Sciatic nerve (tissue), 2 donors: ENCODE measurements at regions not wholly inside any gene's neighbourhood (a gene's known extent, or its start where the extent isn't known, plus 50 kb on each side); places are given as distances from the start of the nearest gene placed in this dataset.
"Not testable (repeated sequence)": the region's sequence is repeated elsewhere in the genome, so short reads cannot be mapped to it uniquely, and the experiment has no call there.

ENCODE experiments used
- ATAC-seq: fragments of 200-7000 bp; cut with Tn5 transposase; one replicate; pipeline ENCODE4 v1.9.1; 2020; ENCODE audit warnings: mild to moderate bottlenecking, moderate library complexity
- DNase-seq: peaks from one replicate; pipeline ENCODE4 v3.0.0-alpha.2; 2020; ENCODE audit warnings: low spot score
- intact Hi-C: fragments of 100-400 bp; cut with DNase I; formaldehyde crosslinking; loops from one replicate; pipeline ENCODE4 v1.14.2; 2022
- donor health status: DM: no; HTN: no; CAD: no.
- donor health status: DM: no; HTN: no; CAD: no.

GRCh38 chr20:19129306-19129705 lies 83.1 kb upstream of the SLC24A3 start:
- intact Hi-C loops, result no loop called here
- no peak for DNase-seq

DNA sequence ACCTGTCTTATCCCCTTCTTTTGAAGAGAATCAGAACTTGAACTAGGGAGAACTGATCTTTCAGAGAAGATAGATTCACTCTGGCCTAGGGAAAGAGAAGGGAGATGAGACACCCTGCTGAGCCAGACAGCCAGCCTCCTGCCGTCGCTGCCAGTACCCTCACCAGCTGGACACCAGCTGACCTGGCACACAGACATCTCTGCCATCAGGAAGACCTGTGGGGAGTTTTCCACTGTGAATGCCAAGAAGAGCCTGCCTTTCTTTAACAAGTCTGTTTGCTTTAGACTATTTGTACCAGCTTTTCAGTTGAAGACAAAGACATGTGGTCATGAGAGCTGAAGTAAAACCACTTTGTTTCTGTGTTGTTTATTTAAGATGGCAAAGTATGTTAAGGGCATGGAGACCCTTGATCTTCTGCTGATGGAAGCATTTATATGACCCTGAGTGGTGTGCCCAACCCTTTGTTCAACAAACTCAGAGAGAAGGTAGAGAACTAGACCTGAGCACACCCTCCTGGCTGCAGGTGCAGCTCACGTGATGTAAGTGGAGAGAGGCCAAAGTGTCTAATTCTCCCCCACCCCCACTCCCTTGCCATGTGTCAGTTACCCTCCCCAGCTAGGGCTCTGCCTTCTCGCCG lies 82.3 kb upstream of the SLC24A3 start:
- intact Hi-C loops, result no loop called here
- ATAC-seq (no peak), DNase-seq (no peak)

More at GRCh38 chr20:19129306-19129705, 83.1 kb upstream of the SLC24A3 start:
- ATAC-seq, result no peak

GRCh38 chr20:19130613-19130984 lies 81.8 kb upstream of the SLC24A3 start:
- DNase-seq (no peak), ATAC-seq (no peak)
- intact Hi-C loops, result no loop called here

DNA sequence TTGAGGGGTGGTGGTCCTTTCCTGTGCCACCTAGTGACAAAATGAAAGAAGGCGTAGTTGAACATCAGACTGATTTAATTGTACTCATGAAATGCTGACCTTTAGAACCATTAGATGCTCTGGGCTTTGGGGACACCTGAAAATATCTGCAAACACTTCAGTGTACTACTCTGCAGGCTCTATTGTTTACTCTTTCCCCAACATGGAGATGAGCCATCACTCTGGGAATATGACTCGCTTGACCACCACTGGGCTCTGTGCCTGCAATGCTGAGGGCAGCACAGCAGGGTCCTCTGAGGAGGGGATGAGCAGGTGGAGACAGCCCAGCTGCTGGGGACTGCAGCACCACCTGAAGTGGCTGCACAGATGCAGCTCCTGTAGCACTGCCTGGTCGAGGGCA lies 74.8 kb upstream of the SLC24A3 start:
- DNase-seq (no peak), ATAC-seq (no peak)
- intact Hi-C loops, result no loop called here

DNA sequence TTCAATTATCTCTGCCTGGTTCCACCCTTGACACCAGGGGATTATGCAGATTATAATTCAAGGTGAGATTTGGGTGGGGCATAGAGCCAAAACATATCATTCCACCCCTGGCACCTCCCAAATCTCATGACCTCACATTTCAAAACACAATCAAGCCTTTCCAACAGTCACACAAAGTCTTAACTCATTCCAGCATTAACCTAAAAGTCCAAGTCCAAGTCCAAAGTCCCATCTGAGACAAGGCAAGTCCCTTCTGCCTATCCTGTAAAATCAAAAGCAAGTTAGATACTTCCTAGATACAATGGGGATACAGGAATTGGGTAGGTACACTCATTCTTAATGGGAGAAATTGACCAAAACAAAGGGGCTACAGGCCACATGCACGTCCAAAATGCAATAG lies 73.7 kb upstream of the SLC24A3 start:
- intact Hi-C loops, result no loop called here
- ATAC-seq, result no peak
- DNase-seq, result no peak

DNA sequence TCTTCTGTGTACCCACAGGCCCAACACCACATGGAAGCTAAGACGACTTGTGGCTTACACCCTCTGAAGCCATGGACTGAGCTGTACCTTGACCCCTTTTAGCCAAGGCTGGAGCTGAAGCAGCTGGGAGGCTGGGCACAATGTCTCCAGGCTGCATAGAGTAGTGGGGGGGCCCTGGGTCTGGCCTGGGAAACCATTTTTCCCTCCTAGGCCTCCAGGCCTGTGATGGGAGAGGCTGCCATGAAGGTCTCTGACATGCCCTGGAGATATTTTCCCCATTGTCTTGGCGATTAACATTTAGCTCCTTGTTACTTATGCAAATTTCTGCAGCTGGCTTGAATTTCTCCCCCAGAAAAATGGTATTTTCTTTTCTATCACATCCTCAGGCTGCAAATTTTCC lies 72.9 kb upstream of the SLC24A3 start:
- DNase-seq, intact Hi-C loops, ATAC-seq: not testable (repeated sequence)

- ATAC-seq, result no peak
- no peak for DNase-seq
- intact Hi-C loops, result no loop called here
Observed at GRCh38 chr20:19141998-19142397, 70.4 kb upstream of the SLC24A3 start.

DNA sequence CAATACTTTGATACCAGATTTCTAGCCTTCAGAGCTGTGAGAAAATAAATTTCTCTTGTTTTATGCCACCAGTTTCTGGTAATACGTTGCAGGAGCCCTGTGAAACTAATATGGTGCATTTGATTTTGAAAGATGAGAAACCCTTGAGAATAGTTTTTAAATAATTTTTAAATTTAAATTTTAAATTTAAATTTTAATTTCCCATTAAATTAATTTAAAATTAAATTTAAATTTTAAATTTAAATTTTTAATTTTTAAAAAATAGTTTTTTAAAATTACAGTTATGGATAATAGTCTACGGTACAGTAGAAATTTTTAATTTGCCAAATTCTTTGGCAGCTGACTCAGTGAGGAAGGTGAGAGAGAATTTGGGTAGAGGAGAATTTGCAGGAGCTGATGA lies 68.6 kb upstream of the SLC24A3 start:
- intact Hi-C loops, result no loop called here
- DNase-seq (no peak), ATAC-seq (no peak)

DNA sequence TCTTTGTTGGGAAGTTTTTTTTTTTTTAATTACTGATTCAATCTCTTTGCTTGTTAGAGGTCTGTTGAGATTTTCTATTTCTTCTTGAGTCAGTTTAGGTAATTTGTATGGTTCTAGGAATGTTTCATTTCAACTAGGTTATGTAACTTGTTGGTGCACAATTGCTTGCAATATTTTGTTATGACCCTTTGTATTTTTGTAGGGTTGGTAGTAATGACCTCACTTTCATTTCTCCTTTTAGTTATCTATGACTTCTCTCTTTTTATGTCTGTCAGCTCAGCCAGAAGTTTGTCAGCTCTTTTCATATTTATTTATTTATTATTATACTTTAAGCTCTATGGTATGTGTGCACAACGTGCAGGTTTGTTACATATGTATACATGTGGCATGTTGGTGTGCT lies 51.1 kb upstream of the SLC24A3 start:
- ATAC-seq (no peak), DNase-seq (no peak)
- intact Hi-C loops, result no loop called here
